SK-N-SH (cell line): ENCODE measurements at regions not wholly inside any gene's neighbourhood (a gene's known extent, or its start where the extent isn't known, plus 50 kb on each side); places are given as distances from the start of the nearest gene placed in this dataset.

Experiments used
- CTCF ChIA-PET: fragments of 300-600, 350-600 bp; formaldehyde crosslinking; extraction: SDS; loops from one replicate; lab custom pipeline; 2021; lab: Yijun Ruan, JAX
- POLR2A ChIA-PET: fragments of 350-600 bp; sonication (Branson Sonifier 250); formaldehyde crosslinking; extraction: SDS; loops from one replicate; lab custom pipeline; 2020; ENCODE audit warnings: antibody characterized with exemption, inconsistent platforms; lab: Yijun Ruan, JAX
- DNase-seq: peaks from one replicate; pipeline ENCODE4 v3.0.0; 2012
- H2AFZ ChIP-seq: fragments of 200-600 bp; sonication (generic); 2 replicates; pipeline ENCODE4 v1.8.1; 2016; ENCODE audit warnings: antibody characterized with exemption, mild to moderate bottlenecking, low read depth
- H3F3A ChIP-seq: fragments of 200-600 bp; sonication (generic); replicated peaks from 2 replicates; pipeline ENCODE3; 2016; ENCODE audit warnings: antibody characterized with exemption, mild to moderate bottlenecking; ENCODE audit not compliant: insufficient read depth
- H3K27ac ChIP-seq, 2 experiments: fragments of 200-500 bp in 1 of 2; fragments of 200-600 bp in 1 of 2; sonication (Bioruptor generic) in 1 of 2; sonication (generic), shearing (Covaris generic) in 1 of 2; 2 replicates each; pipeline versions ENCODE4 v1.5.1 to v1.6.1; 2014 to 2016; ENCODE audit warnings: low read depth in 2 of 2, inconsistent platforms in 1 of 2, low read length in 1 of 2, mild to moderate bottlenecking in 1 of 2, mixed read lengths in 1 of 2
- H3K27me3 ChIP-seq: fragments of 200-600 bp; sonication (generic), shearing (Covaris generic); 2 replicates; pipeline ENCODE4 v1.6.1; 2016; ENCODE audit warnings: mixed run types; ENCODE audit not compliant: insufficient read depth
- H3K36me3 ChIP-seq, 2 experiments: fragments of 200-500 bp in 1 of 2; fragments of 200-600 bp in 1 of 2; sonication (Bioruptor generic) in 1 of 2; sonication (generic) in 1 of 2; replicated peaks in 1 of 2; 2 replicates each; pipeline versions ENCODE3 to v1.5.1; 2014 to 2016; ENCODE audit warnings: low read length in 1 of 2, mild to moderate bottlenecking in 1 of 2; ENCODE audit not compliant: insufficient read depth in 2 of 2, control insufficient read depth in 1 of 2
- H3K4me1 ChIP-seq, 2 experiments: fragments of 200-500 bp in 1 of 2; fragments of 200-600 bp in 1 of 2; sonication (Bioruptor generic) in 1 of 2; sonication (generic), shearing (Covaris generic) in 1 of 2; 2 replicates each; pipeline versions ENCODE4 v1.5.1 to v1.6.1; 2014 to 2016; ENCODE audit warnings: low read depth in 1 of 2, low read length in 1 of 2, mixed run types in 1 of 2; ENCODE audit not compliant: insufficient read depth in 2 of 2, control insufficient read depth in 1 of 2
- H3K4me2 ChIP-seq: fragments of 200-600 bp; sonication (generic), shearing (Covaris generic); 2 replicates; pipeline ENCODE4 v1.6.1; 2017; ENCODE audit warnings: mixed run types
- H3K4me3 ChIP-seq, 2 experiments: fragments of 200-500 bp in 1 of 2; fragments of 200-600 bp in 1 of 2; sonication (Bioruptor generic) in 1 of 2; sonication (generic), shearing (Covaris generic) in 1 of 2; 2 replicates each; pipeline versions ENCODE4 v1.5.1 to v1.8.1; 2014 to 2016; ENCODE audit warnings: low read depth in 2 of 2, inconsistent platforms in 1 of 2, low read length in 1 of 2, mild to moderate bottlenecking in 1 of 2, mixed read lengths in 1 of 2, moderate library complexity in 1 of 2
- H3K79me2 ChIP-seq: fragments of 200-600 bp; sonication (generic); 2 replicates; pipeline ENCODE4 v1.8.1; 2017; ENCODE audit warnings: mild to moderate bottlenecking; ENCODE audit not compliant: insufficient read depth
- H3K9ac ChIP-seq: fragments of 200-600 bp; sonication (generic); 2 replicates; pipeline ENCODE4 v1.6.1; 2017; ENCODE audit warnings: mixed run types
- H3K9me2 ChIP-seq: fragments of 200-600 bp; sonication (generic); 2 replicates; pipeline ENCODE4 v1.6.1; 2017; ENCODE audit warnings: mixed run types
- H3K9me3 ChIP-seq: fragments of 200-600 bp; sonication (generic); 2 replicates; pipeline ENCODE4 v1.6.1; 2017; ENCODE audit warnings: mixed run types, mild to moderate bottlenecking, moderate library complexity
- H4K20me1 ChIP-seq: fragments of 200-600 bp; sonication (generic); 2 replicates; pipeline ENCODE4 v1.6.1; 2017; ENCODE audit warnings: mild to moderate bottlenecking, mixed run types; ENCODE audit not compliant: insufficient read depth
- CHD2 ChIP-seq: fragments of 150-350 bp; IDR thresholded peaks from 2 replicates; pipeline ENCODE4 v1.6.1; 2018; ENCODE audit warnings: low read length; ENCODE audit not compliant: partially characterized antibody
- EP300 ChIP-seq, 2 experiments: IDR thresholded peaks; 2 replicates each; pipeline versions ENCODE4 v1.4.0 to v1.6.1; 2012; ENCODE audit warnings: borderline replicate concordance in 1 of 2, low read depth in 1 of 2, low read length in 1 of 2
- FOXJ3 ChIP-seq: sonication (generic); formaldehyde crosslinking; IDR thresholded peaks from 2 replicates; pipeline ENCODE4 v1.5.1; 2020; ENCODE audit warnings: mild to moderate bottlenecking, missing genetic modification reagents
- POLR2AphosphoS5 ChIP-seq: IDR thresholded peaks from 2 replicates; pipeline ENCODE4 v1.6.1; 2012; ENCODE audit warnings: low read depth, low read length
- RCOR1 ChIP-seq: fragments of 150-350 bp; IDR thresholded peaks from 2 replicates; pipeline ENCODE4 v1.6.1; 2017; ENCODE audit warnings: antibody characterized with exemption, low read length
- RFX5 ChIP-seq: IDR thresholded peaks from 2 replicates; pipeline ENCODE4 v1.6.1; 2012; ENCODE audit warnings: mild to moderate bottlenecking, improper control_type of control experiment, low read length
- SIN3A ChIP-seq: IDR thresholded peaks from 2 replicates; pipeline ENCODE4 v1.6.1; 2012; ENCODE audit warnings: low read depth, mild to moderate bottlenecking, low read length, moderate library complexity, borderline replicate concordance
- SMC3 ChIP-seq: IDR thresholded peaks from 2 replicates; pipeline ENCODE4 v1.6.1; 2012; ENCODE audit warnings: low read depth, low read length, improper control_type of control experiment
- TAF1 ChIP-seq: IDR thresholded peaks from 2 replicates; pipeline ENCODE4 v1.6.1; 2012; ENCODE audit warnings: low read depth, mild to moderate bottlenecking, low read length, moderate library complexity, borderline replicate concordance
- TEAD4 ChIP-seq: IDR thresholded peaks from 2 replicates; pipeline ENCODE4 v1.4.0; 2012; ENCODE audit warnings: mild to moderate bottlenecking, borderline replicate concordance; ENCODE audit not compliant: insufficient read depth
- USF1 ChIP-seq: IDR thresholded peaks from 2 replicates; pipeline ENCODE4 v1.4.0; 2012; ENCODE audit warnings: low read depth, borderline replicate concordance
- WGBS: methylation state at CpG from one replicate; pipeline ENCODE4 v1.1.6; 2017; ENCODE audit warnings: low lambda C conversion rate; 5-methylcytosine and 5-hydroxymethylcytosine counted together
- TF ChIP-seq, protein P1 (sequence below): fragments of 150-350 bp; IDR thresholded peaks from 2 replicates; pipeline ENCODE4 v1.6.1; 2016; ENCODE audit warnings: mild to moderate bottlenecking, low read depth, low read length
- TF ChIP-seq, protein P2 (sequence below): IDR thresholded peaks from 2 replicates; pipeline ENCODE4 v1.4.0; 2012; ENCODE audit warnings: low read depth, borderline replicate concordance
- TF ChIP-seq, protein P3 (sequence below): IDR thresholded peaks from 2 replicates; pipeline ENCODE4 v1.4.0; 2012; ENCODE audit warnings: low read depth
- TF ChIP-seq, protein P4 (sequence below): IDR thresholded peaks from 2 replicates; pipeline ENCODE4 v1.6.1; 2012; ENCODE audit warnings: mild to moderate bottlenecking, low read depth, low read length, moderate library complexity
- TF ChIP-seq, protein P5 (sequence below): fragments of 200-600 bp; sonication (generic); IDR thresholded peaks from 2 replicates; pipeline ENCODE4 v1.6.1; 2017; ENCODE audit warnings: antibody characterized with exemption, mild to moderate bottlenecking, moderate library complexity

GRCh38 chr2:126381091-126381490 is 274.9 kb upstream of the GYPC start:
- no peaks in the 10 kb centered on the region for H3K27me3 ChIP-seq
- no peak overlapping the region for H3K4me2 ChIP-seq
- H3K4me1 ChIP-seq: no peaks in the 10 kb centered on the region
- peaks cover 8% of the 10 kb centered on the region; the same call in 1 of the 2 replicates for H3K9me3 ChIP-seq
- H3K9ac ChIP-seq: no peak overlapping the region
- POLR2A ChIA-PET: no interaction called here
- TF ChIP-seq TAF1 (no peak), EP300 (IDR thresholded peaks at IDR 0.05; ENCODE audit: borderline replicate concordance in 1 of 2, low read depth in 1 of 2, low read length in 1 of 2) (no peak), TEAD4 (no peak), FOXJ3 (CRISPR knock-in tag) (no peak), SIN3A (no peak), SMC3 (no peak), POLR2AphosphoS5 (no peak), RCOR1 (no peak), RFX5 (no peak), CHD2 (no peak), USF1 (no peak)
- TF ChIP-seq, protein P1, sequence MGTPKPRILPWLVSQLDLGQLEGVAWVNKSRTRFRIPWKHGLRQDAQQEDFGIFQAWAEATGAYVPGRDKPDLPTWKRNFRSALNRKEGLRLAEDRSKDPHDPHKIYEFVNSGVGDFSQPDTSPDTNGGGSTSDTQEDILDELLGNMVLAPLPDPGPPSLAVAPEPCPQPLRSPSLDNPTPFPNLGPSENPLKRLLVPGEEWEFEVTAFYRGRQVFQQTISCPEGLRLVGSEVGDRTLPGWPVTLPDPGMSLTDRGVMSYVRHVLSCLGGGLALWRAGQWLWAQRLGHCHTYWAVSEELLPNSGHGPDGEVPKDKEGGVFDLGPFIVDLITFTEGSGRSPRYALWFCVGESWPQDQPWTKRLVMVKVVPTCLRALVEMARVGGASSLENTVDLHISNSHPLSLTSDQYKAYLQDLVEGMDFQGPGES: no peak
- TF ChIP-seq, protein P2, sequence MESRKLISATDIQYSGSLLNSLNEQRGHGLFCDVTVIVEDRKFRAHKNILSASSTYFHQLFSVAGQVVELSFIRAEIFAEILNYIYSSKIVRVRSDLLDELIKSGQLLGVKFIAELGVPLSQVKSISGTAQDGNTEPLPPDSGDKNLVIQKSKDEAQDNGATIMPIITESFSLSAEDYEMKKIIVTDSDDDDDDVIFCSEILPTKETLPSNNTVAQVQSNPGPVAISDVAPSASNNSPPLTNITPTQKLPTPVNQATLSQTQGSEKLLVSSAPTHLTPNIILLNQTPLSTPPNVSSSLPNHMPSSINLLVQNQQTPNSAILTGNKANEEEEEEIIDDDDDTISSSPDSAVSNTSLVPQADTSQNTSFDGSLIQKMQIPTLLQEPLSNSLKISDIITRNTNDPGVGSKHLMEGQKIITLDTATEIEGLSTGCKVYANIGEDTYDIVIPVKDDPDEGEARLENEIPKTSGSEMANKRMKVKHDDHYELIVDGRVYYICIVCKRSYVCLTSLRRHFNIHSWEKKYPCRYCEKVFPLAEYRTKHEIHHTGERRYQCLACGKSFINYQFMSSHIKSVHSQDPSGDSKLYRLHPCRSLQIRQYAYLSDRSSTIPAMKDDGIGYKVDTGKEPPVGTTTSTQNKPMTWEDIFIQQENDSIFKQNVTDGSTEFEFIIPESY: no peak
- TF ChIP-seq, protein P3, sequence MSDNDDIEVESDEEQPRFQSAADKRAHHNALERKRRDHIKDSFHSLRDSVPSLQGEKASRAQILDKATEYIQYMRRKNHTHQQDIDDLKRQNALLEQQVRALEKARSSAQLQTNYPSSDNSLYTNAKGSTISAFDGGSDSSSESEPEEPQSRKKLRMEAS: no peak
- TF ChIP-seq, protein P4, sequence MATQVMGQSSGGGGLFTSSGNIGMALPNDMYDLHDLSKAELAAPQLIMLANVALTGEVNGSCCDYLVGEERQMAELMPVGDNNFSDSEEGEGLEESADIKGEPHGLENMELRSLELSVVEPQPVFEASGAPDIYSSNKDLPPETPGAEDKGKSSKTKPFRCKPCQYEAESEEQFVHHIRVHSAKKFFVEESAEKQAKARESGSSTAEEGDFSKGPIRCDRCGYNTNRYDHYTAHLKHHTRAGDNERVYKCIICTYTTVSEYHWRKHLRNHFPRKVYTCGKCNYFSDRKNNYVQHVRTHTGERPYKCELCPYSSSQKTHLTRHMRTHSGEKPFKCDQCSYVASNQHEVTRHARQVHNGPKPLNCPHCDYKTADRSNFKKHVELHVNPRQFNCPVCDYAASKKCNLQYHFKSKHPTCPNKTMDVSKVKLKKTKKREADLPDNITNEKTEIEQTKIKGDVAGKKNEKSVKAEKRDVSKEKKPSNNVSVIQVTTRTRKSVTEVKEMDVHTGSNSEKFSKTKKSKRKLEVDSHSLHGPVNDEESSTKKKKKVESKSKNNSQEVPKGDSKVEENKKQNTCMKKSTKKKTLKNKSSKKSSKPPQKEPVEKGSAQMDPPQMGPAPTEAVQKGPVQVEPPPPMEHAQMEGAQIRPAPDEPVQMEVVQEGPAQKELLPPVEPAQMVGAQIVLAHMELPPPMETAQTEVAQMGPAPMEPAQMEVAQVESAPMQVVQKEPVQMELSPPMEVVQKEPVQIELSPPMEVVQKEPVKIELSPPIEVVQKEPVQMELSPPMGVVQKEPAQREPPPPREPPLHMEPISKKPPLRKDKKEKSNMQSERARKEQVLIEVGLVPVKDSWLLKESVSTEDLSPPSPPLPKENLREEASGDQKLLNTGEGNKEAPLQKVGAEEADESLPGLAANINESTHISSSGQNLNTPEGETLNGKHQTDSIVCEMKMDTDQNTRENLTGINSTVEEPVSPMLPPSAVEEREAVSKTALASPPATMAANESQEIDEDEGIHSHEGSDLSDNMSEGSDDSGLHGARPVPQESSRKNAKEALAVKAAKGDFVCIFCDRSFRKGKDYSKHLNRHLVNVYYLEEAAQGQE: no peak
- TF ChIP-seq, protein P5, sequence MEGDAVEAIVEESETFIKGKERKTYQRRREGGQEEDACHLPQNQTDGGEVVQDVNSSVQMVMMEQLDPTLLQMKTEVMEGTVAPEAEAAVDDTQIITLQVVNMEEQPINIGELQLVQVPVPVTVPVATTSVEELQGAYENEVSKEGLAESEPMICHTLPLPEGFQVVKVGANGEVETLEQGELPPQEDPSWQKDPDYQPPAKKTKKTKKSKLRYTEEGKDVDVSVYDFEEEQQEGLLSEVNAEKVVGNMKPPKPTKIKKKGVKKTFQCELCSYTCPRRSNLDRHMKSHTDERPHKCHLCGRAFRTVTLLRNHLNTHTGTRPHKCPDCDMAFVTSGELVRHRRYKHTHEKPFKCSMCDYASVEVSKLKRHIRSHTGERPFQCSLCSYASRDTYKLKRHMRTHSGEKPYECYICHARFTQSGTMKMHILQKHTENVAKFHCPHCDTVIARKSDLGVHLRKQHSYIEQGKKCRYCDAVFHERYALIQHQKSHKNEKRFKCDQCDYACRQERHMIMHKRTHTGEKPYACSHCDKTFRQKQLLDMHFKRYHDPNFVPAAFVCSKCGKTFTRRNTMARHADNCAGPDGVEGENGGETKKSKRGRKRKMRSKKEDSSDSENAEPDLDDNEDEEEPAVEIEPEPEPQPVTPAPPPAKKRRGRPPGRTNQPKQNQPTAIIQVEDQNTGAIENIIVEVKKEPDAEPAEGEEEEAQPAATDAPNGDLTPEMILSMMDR: no peak
- no peak overlapping the region for H3K27ac ChIP-seq
- H2AFZ ChIP-seq: no peak overlapping the region
- 3% methylated on average over 7 of the region's 8 CpGs for WGBS
- H3K4me3 ChIP-seq: no peak overlapping the region
- H3F3A ChIP-seq: no peaks in the 10 kb centered on the region
- no peaks in the 10 kb centered on the region for H3K36me3 ChIP-seq
- H4K20me1 ChIP-seq: no peaks in the 10 kb centered on the region
- H3K9me2 ChIP-seq: no peaks in the 10 kb centered on the region
- H3K79me2 ChIP-seq: no peaks in the 10 kb centered on the region
- CTCF ChIA-PET: no interaction called here
- no peak for DNase-seq
